ENCODE measurements at regions not wholly inside any gene's neighbourhood (a gene's known extent, or its start where the extent isn't known, plus 50 kb on each side); places are given as distances from the start of the nearest gene placed in this dataset.

GRCh38 chr12:114876968-114877680 is 193.1 kb upstream of the TBX3 start:
- intact Hi-C loops (cut with micrococcal nuclease) (no loop called here), in situ Hi-C loops (cut with MboI) (no loop called here)
- Histone ChIP-seq H3K27ac (ENCODE audit: extremely low read depth, low read depth, low read length) (no peak overlapping the region), H3K4me1 (replicated peaks in 1 of 2; ENCODE audit: control insufficient read depth in 2 of 2, insufficient read depth in 2 of 2, low read length in 2 of 2) (no peaks in the 10 kb centered on the region), H3K9ac (ENCODE audit: insufficient read depth in 1 of 2, low read depth in 2 of 2, low read length in 2 of 2) (no peak overlapping the region), H3K9me1 (ENCODE audit: control insufficient read depth, insufficient read depth, low read length) (no peaks in the 10 kb centered on the region), H4K20me1 (replicated peaks; ENCODE audit: control insufficient read depth, insufficient read depth, low read length) (no peaks in the 10 kb centered on the region), H3K9me3 (replicated peaks; ENCODE audit: control insufficient read depth, insufficient read depth, low read depth, low read length) (no peaks in the 10 kb centered on the region), H3K27me3 (ENCODE audit: control insufficient read depth in 2 of 2, insufficient read depth in 2 of 2, low read length in 2 of 2) (no peaks in the 10 kb centered on the region; a peak in 2 of 5 replicates), H3K36me3 (ENCODE audit: control insufficient read depth, insufficient read depth, low read length) (no peaks in the 10 kb centered on the region), H2AFZ (ENCODE audit: low read depth, low read length) (no peak overlapping the region), H3K4me2 (ENCODE audit: insufficient read depth, low read length) (no peak overlapping the region), H3K79me2 (ENCODE audit: control insufficient read depth, insufficient read depth, low read length) (no peaks in the 10 kb centered on the region), H3K4me3 (no peak overlapping the region)
- ChIA-PET CTCF (ENCODE audit: low intra/inter-chr PET ratio) (no interaction called here), POLR2A (no interaction called here)
- DNase-seq (ENCODE audit: extremely low read depth in 1 of 4, low spot score in 3 of 4) = no peak
- ATAC-seq = no peak
- no peak for FAIRE-seq
- no TSS peak for BruUV-seq (replicated peaks)
- TF ChIP-seq SLC30A9 (CRISPR knock-in tag; IDR thresholded peaks at IDR 0.05) (no peak), RHOXF2B (CRISPR knock-in tag; conservative IDR thresholded peaks at IDR 0.05) (no peak), ZNF146 (CRISPR knock-in tag; IDR thresholded peaks at IDR 0.05; ENCODE audit: unreplicated experiment) (no peak), HOMEZ (CRISPR knock-in tag; IDR thresholded peaks at IDR 0.05) (no peak), E2F1 (CRISPR knock-in tag; IDR thresholded peaks at IDR 0.05) (no peak)
- WGBS (ENCODE audit: insufficient coverage, low coverage, missing lambda C conversion rate) = 1% methylated on average over 11 of the region's 13 CpGs

Measured in K562 (cell line).